ENCODE measurements at regions not wholly inside any gene's neighbourhood (a gene's known extent, or its start where the extent isn't known, plus 50 kb on each side); places are given as distances from the start of the nearest gene placed in this dataset.

DNA sequence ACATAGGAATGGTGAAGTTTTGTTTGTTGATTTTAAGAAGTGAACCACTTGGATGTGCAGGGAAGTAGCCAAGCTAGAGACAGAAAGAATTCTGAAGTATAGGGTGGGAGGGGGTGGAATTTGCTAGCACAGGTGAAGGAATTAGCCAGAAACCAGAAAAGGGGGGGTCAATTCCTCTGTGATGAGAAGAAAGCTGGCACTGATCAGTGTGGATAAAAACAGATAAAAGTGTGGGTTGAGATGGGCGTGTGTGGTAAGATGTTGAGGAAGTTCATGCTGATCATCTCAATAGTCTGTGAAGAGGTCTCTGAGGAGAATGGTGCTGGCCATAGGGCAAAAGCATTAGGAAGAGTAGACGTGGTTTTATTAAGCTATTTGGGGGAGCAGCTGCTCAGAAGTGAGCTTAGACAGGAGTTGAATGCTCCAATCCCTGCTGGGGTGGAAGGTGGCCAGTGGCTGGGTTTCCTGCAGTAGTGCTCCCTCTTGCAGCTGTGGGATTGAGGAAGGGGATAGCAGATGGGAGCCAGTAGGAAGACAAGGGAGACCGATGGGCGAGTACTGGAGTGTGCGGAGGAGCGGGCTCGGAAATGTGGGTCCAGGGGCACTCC lies 88.7 kb upstream of the ELL2 start:
- H3K27ac ChIP-seq = peak overlapping the region; percentile 74 to 81
- no peaks in the 10 kb centered on the region for H3K9me3 ChIP-seq
- no peak overlapping the region for H3K4me3 ChIP-seq
- no peaks in the 10 kb centered on the region for H3K27me3 ChIP-seq (replicated peaks; ENCODE audit: insufficient read depth)
- no peaks in the 10 kb centered on the region for H3K36me3 ChIP-seq
- ATAC-seq (ENCODE audit: insufficient number of reproducible peaks, low FRiP score, low read depth) (no peak), DNase-seq (ENCODE audit: low spot score) (no peak)
- H3K4me1 ChIP-seq (ENCODE audit: control insufficient read depth in 1 of 2, low read depth in 2 of 2) = peaks cover 31 to 49% of the 10 kb centered on the region in 2 donors
- TF ChIP-seq, protein P1, sequence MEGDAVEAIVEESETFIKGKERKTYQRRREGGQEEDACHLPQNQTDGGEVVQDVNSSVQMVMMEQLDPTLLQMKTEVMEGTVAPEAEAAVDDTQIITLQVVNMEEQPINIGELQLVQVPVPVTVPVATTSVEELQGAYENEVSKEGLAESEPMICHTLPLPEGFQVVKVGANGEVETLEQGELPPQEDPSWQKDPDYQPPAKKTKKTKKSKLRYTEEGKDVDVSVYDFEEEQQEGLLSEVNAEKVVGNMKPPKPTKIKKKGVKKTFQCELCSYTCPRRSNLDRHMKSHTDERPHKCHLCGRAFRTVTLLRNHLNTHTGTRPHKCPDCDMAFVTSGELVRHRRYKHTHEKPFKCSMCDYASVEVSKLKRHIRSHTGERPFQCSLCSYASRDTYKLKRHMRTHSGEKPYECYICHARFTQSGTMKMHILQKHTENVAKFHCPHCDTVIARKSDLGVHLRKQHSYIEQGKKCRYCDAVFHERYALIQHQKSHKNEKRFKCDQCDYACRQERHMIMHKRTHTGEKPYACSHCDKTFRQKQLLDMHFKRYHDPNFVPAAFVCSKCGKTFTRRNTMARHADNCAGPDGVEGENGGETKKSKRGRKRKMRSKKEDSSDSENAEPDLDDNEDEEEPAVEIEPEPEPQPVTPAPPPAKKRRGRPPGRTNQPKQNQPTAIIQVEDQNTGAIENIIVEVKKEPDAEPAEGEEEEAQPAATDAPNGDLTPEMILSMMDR (IDR thresholded peaks at IDR 0.05) = no peak

DNA sequence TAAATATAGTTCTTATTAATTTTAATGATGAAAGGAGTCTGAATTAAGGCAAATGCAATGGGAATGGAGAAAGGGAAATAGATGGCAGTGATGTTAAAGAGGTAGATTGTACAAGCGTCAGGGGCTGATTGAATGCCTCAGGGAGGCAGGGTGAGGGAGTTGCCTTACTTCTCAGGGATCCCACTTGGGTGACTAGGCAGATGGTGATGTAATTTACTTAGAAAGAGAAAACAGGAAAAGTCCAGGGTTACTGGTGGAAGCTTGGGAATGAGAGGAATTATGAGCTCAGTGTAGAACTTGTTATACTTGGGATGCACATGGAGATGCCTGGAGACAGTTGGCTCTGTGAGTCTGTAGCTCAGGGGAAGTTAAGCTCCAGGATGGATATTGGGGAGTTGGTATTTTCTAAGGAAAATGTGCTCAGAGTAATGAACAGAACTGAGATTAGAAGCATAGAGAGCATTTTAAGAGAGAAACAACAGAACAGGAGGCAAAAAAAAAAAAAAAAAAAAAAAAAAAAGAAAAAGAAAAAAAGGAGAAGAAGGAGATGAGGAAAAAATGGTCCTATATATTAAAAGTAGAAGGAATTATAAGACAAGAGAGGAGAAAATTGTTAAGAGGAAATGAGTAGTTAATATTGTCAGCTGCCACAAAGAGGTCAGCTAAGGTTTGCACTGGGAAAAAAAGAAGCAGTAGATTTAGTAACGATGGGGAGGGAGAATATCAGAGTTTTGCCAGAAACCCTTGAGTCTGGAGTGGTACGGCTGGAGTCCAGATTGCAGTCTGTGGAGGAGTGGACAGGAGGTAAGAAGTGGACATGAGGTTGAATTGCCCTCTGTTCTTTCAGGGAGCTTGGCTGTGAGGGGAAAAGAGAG lies 88.0 kb upstream of the ELL2 start:
- TF ChIP-seq, protein P1 (IDR thresholded peaks at IDR 0.05) = no peak
- H3K27ac ChIP-seq = peak overlapping the region; percentile 74 to 81
- ATAC-seq (ENCODE audit: insufficient number of reproducible peaks, low FRiP score, low read depth) = peak; percentile 63

DNA sequence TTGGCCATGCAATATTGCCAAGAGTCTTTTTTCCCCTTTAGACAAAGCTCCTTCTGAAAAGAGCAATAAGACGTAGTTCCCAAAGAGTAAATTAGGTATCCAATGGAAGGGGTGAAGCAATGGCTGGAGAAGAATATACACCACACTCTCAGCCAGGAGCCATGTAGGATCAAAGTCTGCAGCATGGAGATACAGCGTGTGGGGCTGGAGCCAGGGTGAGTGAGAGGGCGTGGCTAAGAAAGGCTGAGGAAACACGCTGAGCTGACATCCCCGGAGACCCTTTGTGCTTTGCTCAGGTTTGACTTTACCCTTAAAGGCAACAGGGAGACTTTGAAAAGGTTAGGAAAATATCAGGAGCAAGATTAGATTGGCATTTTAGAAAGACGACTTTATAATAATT lies 87.1 kb upstream of the ELL2 start:
- Histone ChIP-seq H3K27ac (peak overlapping the region in 1 of 2 donors; percentile 74), H3K36me3 (no peaks in the 10 kb centered on the region), H3K4me1 (ENCODE audit: control insufficient read depth in 1 of 2, low read depth in 2 of 2) (peaks cover 25 to 47% of the 10 kb centered on the region in 2 donors), H3K27me3 (replicated peaks; ENCODE audit: insufficient read depth) (no peaks in the 10 kb centered on the region), H3K4me3 (no peak overlapping the region), H3K9me3 (no peaks in the 10 kb centered on the region)
- TF ChIP-seq, protein P1 (IDR thresholded peaks at IDR 0.05) = no peak
- ATAC-seq (ENCODE audit: insufficient number of reproducible peaks, low FRiP score, low read depth) (no peak), DNase-seq (ENCODE audit: low spot score) (no peak)

More for the DNA sequence above, 88.0 kb upstream of the ELL2 start:
- H3K4me1 ChIP-seq (ENCODE audit: control insufficient read depth in 1 of 2, low read depth in 2 of 2) = peaks cover 30 to 49% of the 10 kb centered on the region in 2 donors
- H3K4me3 ChIP-seq = no peak overlapping the region
- no peaks in the 10 kb centered on the region for H3K36me3 ChIP-seq
- H3K9me3 ChIP-seq = no peaks in the 10 kb centered on the region
- no peaks in the 10 kb centered on the region for H3K27me3 ChIP-seq (replicated peaks; ENCODE audit: insufficient read depth)
- no peak for DNase-seq (ENCODE audit: low spot score)

DNA sequence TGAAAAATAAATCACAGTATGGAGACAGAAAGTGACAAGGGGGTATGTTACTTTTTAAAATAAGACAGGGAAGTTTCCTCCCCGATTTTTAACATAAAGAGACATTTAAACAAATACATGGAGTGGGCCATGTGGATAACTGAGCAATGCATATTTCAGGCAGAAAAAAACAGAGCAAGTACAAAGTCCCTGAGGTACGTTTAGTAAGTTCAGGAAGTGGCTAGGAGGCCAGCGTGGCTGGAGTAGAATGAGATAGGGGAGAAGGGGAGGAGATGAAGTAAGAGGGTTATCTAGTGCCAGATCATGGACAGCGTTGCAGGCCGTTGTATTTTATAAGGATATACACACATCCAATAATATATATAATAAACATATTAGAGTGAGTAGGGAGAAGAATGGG lies 84.2 kb upstream of the ELL2 start:
- Histone ChIP-seq H3K4me1 (ENCODE audit: control insufficient read depth in 1 of 2, low read depth in 2 of 2) (peaks cover 12 to 24% of the 10 kb centered on the region in 2 donors), H3K36me3 (no peaks in the 10 kb centered on the region), H3K9me3 (no peaks in the 10 kb centered on the region), H3K4me3 (no peak overlapping the region), H3K27ac (no peak overlapping the region), H3K27me3 (replicated peaks; ENCODE audit: insufficient read depth) (no peaks in the 10 kb centered on the region)
- DNase-seq (ENCODE audit: low spot score) (no peak), ATAC-seq (ENCODE audit: insufficient number of reproducible peaks, low FRiP score, low read depth) (no peak)
- TF ChIP-seq, protein P1 (IDR thresholded peaks at IDR 0.05) = no peak

DNA sequence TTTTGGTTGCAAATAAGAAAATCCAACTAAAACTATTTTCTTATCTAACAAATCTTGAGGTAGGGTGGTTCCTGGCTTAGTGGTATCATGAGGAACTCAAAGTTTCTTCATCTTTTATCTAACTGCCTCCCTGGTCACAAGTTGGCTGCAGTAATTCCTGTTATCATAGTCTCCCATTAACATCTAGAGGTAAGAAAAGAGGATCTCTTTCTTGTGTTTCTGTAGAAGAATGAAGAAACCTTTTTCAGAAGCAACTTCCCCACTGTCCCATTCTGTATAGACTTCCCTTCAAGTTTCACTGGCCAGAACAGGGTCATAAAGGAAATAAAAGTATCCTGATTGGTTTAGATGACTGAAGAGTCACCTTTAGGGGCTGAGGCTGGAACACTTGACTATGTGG lies 81.8 kb upstream of the ELL2 start:
- Histone ChIP-seq H3K9me3 (no peaks in the 10 kb centered on the region), H3K4me3 (no peak overlapping the region), H3K27ac (no peak overlapping the region), H3K4me1 (ENCODE audit: control insufficient read depth in 1 of 2, low read depth in 2 of 2) (no peaks in the 10 kb centered on the region), H3K27me3 (replicated peaks; ENCODE audit: insufficient read depth) (no peaks in the 10 kb centered on the region), H3K36me3 (no peaks in the 10 kb centered on the region)
- TF ChIP-seq, protein P1 (IDR thresholded peaks at IDR 0.05) = no peak
- ATAC-seq (ENCODE audit: insufficient number of reproducible peaks, low FRiP score, low read depth) (no peak), DNase-seq (ENCODE audit: low spot score) (no peak)

Data from thoracic aorta (tissue), 2 donors.